GM12874 (cell line): ENCODE measurements at regions not wholly inside any gene's neighbourhood (a gene's known extent, or its start where the extent isn't known, plus 50 kb on each side); places are given as distances from the start of the nearest gene placed in this dataset.

ENCODE experiments used
- CTCF ChIP-seq: IDR thresholded peaks from 2 replicates; pipeline ENCODE4 v1.5.1; 2011; ENCODE audit warnings: low read depth, mild to moderate bottlenecking, control low read depth, low read length, moderate library complexity; ENCODE audit not compliant: insufficient read depth

DNA sequence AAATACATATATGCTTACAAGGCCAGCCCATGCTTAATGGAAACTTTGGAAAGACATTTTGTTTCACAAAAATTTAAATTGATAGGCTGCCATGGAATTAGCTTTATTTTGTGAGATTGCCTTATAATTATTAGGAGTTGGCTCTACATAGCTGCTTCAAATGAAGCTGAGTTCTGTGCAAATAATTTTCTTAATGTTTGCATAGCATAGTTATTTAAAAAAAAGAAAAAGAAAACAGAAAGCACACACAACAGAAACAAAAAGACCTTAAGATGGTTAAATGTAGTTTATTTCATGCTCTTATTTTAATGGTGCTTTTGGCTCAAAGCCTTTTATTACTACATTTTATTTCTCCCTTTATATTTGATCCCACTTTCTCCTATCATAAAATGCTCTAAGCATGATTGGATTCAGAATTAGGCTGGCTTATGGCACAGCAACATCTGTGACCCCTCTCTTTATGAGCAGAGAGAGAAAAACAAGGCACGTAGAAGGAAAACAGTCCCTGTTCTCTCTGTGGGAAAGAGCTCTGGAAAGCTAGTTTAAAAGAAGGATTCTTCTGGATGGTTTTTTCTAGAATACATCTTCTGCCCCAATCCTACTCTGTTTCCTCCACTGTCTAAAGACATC, 530.5 kb downstream of the NTRK2 start:
- TF ChIP-seq CTCF, result no peak

DNA sequence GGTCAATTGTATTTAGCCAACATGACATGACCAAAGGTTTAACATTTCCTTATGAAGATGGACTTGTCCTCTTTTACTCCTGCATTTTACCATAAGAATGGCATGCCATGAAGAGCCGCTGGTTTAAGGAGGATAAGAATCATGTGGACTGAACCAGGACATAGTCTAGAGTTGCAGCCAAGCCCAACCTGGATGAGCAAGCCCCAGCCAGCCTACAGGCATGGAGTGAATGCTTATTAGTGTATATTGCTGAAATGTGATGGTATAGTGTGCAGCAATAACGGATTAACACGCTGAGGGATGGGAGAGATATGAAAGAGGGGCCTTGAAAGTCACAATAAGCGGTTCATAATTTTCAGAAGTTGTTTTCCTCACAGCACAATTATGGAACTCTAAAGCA, 523.2 kb downstream of the NTRK2 start:
- no peak for TF ChIP-seq CTCF

- TF ChIP-seq CTCF, result no peak
Observed at GRCh38 chr9:85186218-85186585, 516.7 kb downstream of the NTRK2 start.

- no peak for TF ChIP-seq CTCF
Observed at GRCh38 chr9:85185486-85186217, 516.1 kb downstream of the NTRK2 start.

DNA sequence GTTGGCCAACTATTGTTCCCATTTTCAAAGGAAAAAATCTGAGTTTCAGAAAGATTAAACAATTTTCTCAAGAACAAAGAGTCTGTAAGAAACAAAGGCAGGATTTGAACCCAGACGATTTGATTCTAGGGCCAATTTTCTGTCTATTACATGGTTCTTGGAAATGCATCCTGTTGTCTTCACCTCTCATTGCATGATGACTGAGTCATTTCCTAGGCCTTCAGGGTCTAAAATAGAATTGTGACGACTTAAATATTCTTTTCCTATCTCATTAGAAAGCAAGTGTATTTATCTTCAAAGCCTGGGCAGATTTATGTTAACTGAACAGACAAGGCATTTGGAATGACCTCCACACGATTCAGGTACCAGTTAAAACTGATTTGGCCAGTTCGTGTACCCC, 512.9 kb downstream of the NTRK2 start:
- TF ChIP-seq CTCF, result no peak

DNA sequence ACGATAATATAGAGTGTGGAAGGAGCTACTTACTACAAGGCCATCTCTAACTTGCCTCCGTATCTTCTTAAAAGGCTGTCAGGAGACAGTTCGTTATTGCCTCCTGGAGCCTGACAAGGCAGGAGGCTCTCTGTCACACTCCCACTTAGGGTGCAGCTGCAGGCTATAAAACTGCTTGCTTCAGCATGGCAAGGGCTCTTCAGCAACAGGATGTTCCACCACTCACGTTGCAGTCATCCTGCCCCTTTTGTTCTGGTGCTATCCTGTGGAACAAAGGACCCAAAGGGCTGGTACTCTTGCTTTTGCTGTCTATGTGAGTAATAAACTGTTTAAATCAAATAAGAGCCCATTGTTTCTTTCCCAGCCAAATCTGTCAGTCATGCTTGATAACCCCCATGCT, 508.9 kb downstream of the NTRK2 start:
- TF ChIP-seq CTCF, result no peak

- TF ChIP-seq CTCF, result no peak
Observed at GRCh38 chr9:85173967-85174366, 504.4 kb downstream of the NTRK2 start.
